HG03060 (cell line): ENCODE measurements at regions not wholly inside any gene's neighbourhood (a gene's known extent, or its start where the extent isn't known, plus 50 kb on each side); places are given as distances from the start of the nearest gene placed in this dataset.

Experiments used
- ATAC-seq: cut with Tn5 transposase; IDR thresholded peaks from one replicate; pipeline ENCODE4 v1.9.1; 2021; ENCODE audit warnings: low read depth, moderate number of reproducible peaks; ENCODE audit not compliant: unreplicated experiment

DNA sequence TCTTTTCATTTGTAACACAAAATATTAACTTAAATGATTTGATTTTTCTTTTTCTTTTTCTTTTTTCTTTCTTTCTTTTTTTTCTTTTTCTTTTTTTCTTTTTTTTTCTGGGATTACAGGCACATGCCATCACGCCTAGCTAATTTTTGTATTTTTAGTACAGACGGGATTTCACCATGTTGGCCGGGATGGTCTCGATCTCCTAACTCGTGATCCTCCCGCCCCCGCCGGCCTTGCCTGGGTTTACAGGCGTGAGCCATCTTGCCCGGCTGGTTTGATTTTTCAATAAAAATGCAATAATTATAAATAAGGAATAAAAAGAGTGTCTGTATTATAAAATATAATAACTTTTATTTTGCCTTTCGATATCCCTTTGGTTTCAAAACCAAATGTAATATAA lies 146.7 kb upstream of the RGS18 start:
- ATAC-seq: no peak

DNA sequence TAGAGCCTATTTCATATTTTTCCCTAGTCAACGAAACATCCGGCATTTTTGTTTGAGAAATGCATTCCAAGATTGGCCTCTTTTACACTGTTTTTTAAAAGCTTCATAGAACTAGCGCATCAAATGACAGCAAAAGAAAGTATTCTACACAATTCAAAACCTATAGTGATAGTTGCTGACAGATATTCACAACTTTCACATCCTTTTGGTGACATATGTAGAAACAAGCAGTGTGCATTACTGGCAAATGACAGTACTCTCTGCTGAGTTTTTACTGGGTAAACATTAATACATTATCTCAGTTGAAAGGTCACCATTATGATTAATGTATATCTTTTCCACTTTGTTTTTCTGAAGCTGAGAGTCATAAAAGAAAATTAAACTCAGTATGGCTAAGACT lies 135.4 kb upstream of the RGS18 start:
- ATAC-seq: no peak

DNA sequence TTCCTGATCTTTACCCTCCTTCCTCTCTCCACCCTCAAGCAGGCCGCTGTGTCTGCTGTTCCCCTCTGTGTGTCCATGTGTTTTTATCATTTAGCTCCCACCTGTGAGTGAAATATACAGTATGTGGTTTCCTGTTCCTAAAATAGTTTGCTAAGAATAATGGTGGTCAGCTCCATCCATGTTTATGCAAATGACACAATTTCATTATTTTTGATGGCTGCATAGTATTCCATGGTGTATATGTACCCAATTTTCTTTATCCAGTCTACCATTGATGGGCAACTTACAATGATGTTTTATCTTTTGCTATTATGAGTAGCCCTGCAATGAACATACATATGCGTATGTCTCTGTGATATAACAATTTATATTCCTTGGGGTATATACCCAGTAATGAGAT lies 133.4 kb upstream of the RGS18 start:
- ATAC-seq: no peak

DNA sequence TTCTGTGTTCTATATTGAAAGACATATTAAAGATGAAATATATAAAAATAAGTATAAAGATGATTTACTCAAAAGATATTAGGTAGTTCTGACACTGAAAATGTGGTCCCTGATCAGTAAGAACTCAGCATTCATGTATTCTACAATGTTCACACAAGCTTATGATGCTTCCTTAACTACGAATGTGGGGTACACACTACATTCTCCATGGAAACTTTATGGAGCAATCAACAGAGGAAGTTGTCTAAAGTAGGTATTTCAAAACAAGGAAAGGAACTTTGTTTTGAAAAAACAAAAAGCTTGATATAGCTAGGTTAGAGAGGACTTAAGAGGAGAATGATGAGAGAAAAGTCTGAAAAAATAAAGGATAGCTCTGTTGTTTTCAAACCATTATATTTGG lies 119.7 kb upstream of the RGS18 start:
- ATAC-seq: no peak

DNA sequence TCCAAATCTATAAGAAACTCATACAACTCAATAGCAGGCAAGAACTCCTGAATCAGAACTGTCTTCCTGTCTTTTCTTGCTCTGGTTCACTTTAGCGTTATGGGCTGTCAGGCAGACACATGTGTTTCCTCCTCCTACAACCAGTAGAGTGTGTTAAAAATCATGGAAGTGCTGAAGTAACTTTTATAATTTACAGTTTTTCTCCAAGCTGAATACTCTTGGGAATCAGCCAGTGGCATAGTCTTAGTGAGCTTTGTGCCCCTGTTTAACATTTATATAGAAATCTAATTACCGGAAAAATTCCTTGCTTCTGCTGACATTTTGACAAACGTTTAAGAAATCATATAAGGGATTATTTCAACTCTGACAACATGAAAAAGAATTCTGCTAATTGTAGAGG lies 113.1 kb upstream of the RGS18 start:
- ATAC-seq: no peak

DNA sequence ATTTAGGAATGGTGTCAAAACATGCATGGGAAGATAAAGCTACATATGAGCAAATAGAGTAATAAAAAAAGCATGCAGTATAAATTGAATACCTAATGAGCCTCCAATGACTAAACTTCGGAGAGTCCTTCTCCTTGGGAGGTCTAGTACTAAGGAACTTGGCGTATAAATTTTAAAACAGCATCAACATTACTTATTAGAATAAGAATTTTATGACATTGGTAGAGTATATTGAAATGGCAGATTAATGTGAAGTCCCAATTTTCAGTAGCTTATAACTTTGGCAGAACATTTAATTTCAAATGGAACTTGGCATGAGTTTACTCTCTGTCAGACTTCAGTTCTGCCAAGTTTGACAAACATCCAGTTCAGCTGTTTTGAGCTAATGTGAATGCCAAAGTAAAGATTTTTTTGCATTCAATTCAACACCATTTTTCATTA lies 104.7 kb upstream of the RGS18 start:
- no peak for ATAC-seq

DNA sequence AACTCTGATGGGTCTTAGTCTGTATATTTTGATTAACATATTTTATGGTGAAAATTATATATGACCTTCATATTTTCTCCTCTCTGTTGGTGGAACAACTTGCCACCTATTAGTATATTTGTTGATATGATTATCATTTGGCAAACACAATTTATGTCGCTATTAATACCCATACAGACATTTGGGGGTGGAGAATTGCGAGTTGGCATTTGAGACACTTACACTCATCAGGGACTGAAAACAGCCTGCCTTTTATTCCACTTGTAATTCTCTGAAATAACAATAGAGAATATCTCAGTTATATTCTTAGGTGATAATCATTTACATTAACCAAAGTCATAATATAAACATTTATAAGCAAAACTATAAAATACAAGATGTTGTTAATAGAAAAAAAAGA lies 100.5 kb upstream of the RGS18 start:
- ATAC-seq: no peak

DNA sequence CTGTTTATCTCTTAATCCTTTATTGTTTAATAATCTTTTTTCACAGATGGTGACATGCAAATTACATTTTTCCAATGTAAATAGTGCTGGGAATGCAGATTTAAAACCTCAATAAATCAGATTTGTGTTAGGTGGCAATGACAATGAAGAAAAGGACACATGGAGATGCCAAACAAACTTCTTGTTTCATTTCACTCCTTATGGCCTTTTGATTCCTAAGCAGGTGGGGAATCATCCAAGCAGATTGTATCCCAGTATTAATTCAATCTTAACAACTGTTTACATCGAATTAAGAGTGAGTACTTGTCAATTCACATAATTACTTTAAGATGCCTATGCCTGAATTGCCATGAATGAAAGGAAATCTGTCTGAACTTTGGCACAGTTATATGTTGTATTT lies 98.9 kb upstream of the RGS18 start:
- ATAC-seq: no peak

DNA sequence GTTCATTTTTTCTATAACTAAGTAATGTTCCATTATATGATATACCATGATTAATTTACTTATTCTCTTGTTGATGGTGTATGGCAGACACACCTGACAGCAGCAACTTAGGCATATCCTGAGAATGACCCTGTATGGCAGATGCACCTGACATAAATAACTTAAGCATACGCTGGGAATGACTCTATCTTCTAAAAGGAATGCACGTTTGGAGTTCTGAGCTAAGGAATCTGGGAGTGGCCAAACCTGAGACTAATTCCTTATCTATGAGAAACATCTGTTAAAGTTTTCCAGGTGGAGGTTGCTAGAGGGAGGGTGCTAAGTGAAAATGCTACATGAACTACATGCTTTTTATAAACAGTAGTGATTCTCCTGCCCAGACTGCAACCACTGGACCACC lies 96.7 kb upstream of the RGS18 start:
- no peak for ATAC-seq

DNA sequence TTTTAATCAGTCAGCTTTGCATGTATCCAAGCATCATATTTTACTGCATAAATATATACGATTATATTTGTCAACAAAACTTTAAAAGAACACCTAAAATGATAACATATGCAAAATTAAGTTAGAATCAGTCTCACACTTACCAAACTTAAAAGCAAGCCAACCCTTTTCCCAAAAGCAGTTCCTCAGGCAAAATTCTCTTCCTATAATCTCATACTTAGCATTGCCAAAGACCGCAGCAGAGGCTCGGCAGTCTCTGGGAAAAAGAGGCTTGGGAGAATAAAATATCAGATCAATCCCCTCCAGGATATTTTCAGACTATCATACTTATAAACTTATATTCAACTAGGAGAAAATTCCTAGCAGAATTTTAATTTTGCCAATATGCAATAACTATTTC lies 93.2 kb upstream of the RGS18 start:
- no peak for ATAC-seq

DNA sequence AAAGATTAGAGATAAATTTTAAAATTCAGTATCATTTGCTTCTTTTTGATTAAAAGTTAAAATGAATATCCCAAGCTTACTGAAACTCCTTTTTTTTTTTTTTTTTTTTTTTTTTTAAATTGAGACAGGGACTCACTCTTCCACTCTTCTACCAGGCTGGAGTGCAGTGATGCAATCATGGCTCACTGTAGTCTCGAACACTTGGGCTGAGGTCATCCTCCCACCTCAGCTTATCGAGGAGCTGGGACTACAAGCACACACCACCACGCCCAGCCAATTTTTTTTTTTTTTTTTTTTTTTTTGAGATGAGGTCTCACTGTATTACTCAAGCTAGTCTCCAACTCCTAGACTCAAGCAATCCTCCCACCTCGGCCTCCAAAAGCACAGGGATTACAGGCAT lies 92.1 kb upstream of the RGS18 start:
- no peak for ATAC-seq

DNA sequence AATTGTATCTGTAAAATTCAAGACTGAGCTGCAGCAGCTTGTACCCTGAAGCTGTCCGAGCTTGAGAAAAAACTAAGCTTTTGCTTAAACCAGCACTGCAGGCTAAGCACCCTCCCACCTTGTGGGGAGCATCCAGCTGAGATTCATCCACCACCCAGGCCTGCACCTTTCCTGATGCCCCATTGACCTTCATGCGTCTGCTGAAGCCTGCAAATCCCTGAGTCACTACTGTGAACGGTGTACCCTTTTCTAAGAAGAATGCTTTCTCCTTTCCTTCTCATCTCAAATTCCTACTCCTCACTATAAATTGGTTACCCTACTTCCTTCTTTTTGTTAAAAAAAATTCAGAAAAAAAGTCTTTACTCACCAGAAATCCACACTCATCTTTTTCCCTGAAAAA lies 90.9 kb upstream of the RGS18 start:
- ATAC-seq: no peak

DNA sequence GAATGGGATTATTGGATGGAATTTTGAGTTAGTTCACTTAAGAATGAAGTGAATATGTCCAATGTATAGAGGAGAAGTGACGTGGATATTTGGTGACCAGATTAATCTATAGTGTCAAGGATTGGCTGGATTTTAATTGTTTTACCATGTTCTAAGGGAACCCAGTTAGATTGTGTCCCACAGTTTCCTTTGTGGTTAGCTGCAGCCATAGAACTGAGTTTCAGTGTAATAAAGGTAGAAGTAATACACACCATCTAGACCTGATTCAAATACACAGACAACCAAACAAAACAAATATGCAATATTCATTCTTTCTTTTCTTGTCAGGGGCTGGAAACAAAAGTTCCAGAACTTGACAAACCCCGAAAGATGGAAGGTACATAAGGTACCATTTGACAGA lies 88.0 kb upstream of the RGS18 start:
- ATAC-seq: no peak

DNA sequence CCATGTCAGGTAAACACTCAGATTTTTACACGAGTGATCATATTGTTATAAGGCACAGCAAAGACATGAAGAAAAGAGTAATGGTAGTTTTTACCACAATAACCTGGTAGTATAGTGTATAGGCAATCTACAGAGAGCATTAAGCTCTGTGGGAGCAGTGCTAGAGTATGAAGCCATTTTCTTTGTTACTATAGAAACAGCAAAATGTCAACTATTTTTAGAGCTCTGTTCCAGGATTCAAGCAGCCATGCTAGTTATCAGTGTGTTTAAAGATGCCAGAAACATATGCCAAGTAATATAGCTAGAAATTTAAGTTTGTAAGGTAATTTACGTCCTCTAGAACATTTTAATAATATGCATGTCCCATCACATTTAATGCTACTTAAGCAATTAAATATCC lies 77.6 kb upstream of the RGS18 start:
- ATAC-seq: no peak

DNA sequence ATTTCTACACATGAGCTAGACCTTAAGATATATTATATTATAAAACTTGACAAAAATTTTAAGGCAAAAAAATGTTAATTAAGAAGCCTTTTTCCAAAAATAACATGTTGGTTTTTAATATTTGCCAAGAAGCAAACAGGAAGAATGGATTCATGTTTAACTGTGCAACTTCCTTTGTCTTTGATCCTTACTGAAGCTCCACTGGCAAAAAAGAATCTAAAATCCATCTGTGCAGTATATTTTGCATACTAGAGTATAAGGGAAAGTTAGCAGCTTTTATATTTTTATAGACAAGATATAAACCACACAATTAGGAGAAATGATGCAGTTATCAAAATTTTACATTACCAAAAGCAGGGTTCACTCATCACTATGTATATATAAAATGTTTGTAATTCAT lies 76.9 kb upstream of the RGS18 start:
- no peak for ATAC-seq

DNA sequence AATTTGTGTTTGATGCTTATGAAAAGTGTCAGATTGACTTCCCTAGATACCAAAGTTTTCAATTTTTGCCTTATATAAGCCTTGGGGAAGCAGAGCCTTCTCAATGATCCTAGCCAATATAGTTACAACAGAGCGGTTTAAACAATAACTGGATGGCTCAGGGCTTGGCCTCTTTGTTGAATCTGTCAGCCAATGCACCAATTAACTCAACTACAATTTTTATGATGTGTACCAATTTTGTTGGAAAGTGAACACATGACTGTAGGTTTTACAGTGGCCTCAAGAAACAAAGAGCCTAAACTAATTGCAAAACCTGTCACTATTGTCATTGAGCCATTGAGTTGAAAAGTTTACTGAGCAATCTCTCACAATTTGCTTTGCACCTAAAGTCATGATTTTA lies 71.6 kb upstream of the RGS18 start:
- no peak for ATAC-seq

DNA sequence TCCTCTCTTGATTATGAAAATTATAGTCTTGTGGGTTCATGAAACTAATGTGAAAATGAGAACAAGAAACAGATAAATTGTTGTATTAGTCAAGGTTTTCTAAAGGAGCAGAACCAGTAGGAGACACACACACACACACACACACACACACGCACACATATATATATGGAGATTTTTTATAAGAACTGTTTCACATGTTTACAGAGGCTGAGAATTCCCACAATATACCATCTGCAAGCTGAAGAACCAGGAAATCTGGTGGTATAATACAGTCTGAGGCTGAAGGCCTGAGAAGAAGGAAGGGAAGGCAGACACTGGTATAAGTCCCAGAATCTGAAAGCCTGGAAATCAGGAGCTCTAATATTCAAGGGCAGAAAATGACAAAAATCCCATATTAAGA lies 70.9 kb upstream of the RGS18 start:
- ATAC-seq: no peak

DNA sequence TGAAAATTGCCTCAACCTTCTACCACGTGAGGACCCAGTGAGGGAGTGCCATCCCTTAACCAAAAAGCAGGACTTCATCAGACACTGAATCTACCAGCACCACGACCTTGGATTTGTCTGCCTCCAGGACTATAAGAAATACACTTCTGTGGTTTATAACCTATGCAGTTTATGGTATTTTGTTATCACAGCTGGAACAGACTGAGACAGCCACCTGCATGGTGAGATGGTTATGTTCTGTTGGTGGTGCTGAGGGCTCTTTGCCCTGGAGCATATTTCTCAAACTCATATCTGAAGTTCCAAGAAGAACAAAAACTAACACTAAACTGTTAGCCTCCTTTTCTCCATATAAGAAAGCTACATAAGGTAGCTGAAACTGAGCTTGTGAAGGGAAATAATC lies 69.8 kb upstream of the RGS18 start:
- ATAC-seq: no peak

DNA sequence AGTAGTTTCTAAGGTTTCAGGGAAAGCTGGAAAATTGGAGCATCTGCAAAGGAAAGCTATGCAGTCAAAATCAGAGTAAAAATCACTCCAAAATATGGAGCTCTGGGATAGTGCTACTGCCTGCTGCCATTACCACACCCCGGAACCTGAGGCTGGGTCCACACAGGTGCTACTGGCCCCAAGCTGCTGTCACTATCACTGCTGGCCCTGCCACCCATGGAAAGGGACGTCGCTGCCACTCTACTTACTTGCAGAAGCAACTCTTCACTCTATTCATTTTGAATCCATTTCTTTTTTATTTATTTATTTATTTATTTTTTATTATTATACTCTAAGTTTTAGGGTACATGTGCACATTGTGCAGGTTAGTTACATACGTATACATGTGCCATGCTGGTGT lies 60.3 kb upstream of the RGS18 start:
- no peak for ATAC-seq

DNA sequence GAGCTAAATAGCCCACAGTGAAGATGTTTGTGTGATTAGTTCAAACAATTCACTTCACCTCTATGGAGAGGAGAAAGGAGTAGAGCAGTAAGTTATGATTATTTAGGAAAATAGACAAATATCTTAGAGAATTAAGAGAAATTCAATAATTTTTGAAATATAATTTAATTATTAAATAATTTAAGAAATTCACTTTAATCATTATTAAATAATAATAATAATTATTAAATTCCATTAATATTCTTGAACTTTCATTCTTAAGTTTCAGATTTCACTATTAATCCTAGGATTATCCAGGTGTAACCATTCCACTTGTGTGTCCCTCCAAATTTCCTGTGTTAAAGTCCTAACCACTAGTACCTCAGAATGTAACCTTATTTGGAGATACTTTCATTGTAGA lies 58.9 kb upstream of the RGS18 start:
- ATAC-seq: no peak

DNA sequence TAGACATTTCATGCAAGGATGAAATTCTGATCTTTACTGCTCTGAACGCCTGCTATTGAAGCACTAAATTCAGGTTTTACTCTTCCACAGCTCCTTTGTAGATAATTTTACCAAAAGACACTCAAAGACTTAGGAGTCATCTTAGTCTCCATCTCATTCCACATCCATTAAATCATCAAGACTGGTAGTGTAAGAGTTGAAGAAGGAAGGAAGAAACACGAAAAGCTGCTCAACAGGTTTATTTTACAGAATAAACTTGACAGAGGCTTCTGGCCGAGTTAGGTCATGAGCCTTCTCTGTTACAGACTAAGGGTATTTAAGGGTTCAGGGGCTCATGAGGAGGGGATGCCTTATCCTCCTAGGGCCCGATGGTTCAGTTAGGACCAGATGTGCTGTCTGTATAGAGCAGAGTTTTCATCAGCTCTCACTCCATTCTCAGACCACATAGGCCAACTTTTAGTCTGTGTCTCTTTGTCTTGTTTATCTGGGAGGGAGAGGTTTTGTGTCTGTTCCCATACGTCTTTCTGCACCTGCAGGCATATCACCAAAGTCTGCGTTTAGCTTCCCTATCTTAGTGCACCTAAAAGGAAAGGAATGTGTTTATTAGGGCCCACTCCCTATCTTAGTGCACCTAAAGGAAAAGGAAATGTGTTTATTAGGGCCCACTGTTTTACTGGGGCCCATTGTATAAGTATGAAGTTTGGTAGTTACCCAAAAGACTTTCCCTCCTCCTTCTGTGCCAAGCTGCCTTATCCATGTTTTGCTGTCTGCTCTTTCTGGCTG lies 57.4 kb upstream of the RGS18 start:
- ATAC-seq: no peak

DNA sequence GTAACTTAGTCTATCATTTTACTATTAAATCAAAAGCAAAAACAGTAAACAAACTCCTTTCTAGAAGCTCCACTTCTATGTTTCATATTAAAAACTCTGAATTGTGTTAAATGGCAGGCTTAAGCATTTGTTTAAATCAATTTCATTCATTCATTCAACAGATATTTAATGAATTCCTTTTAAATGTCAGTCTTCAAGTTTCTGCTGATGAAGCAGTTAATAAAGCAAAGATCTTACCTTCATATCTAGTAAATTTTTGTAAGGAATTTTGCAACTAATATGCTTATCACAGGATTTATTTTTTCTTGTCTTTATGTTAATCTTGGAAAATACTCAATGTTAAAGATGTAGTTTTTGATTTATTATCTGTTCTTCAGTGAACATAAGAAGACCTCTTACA lies 54.1 kb upstream of the RGS18 start:
- ATAC-seq: no peak

DNA sequence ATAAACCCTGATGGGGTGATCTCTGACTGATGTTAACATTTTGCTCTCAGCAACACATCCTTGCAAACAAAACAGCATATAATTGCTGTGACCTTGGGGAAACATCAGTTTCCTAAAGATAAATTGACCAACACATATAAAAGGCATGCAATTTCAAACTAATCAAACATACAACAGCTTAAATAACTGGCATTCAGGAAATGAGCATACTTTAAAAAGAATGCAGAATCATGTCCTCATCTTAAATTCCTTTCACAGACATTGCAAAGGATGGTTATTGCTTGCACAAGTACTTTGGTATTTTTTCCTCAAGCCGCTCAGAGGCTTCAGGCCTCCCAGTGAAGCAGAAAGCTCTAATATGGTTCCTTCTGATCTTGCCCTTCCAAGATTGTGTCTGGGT lies 53.4 kb upstream of the RGS18 start:
- no peak for ATAC-seq
